ENCODE measurements at regions not wholly inside any gene's neighbourhood (a gene's known extent, or its start where the extent isn't known, plus 50 kb on each side); places are given as distances from the start of the nearest gene placed in this dataset.

- TF ChIP-seq CTCF (IDR thresholded peaks at IDR 0.05) (no peak), POLR2A (IDR thresholded peaks at IDR 0.05) (no peak)
Observed at GRCh38 chr3:159835126-159835525, 153.5 kb upstream of the IL12A start.

Measured in adrenal gland (tissue), 5 donors.